Type B pancreatic cell (in vitro differentiated cells): ENCODE measurements at regions not wholly inside any gene's neighbourhood (a gene's known extent, or its start where the extent isn't known, plus 50 kb on each side); places are given as distances from the start of the nearest gene placed in this dataset.

ENCODE experiments used
- DNase-seq: peaks from one replicate; pipeline ENCODE4 v3.0.0; 2021; ENCODE audit warnings: mixed read lengths; ENCODE audit not compliant: unreplicated experiment; ENCODE audit errors: extremely low spot score
- H3K27ac Mint-ChIP-seq: 2 replicates; pipeline ENCODE4 v1.8.0; 2021; ENCODE audit warnings: mild to moderate bottlenecking, mixed read lengths
- H3K27me3 Mint-ChIP-seq: 2 replicates; pipeline ENCODE4 v1.8.0; 2021; ENCODE audit warnings: mixed read lengths
- H3K36me3 Mint-ChIP-seq: 2 replicates; pipeline ENCODE4 v1.8.0; 2021; ENCODE audit warnings: mixed read lengths
- H3K4me1 Mint-ChIP-seq: one replicate; pipeline ENCODE4 v1.8.0; 2021; ENCODE audit warnings: mixed read lengths; ENCODE audit not compliant: unreplicated experiment
- H3K4me3 Mint-ChIP-seq: 2 replicates; pipeline ENCODE4 v1.8.0; 2021; ENCODE audit warnings: mild to moderate bottlenecking, mixed read lengths
- H3K9me3 Mint-ChIP-seq: 2 replicates; pipeline ENCODE4 v1.8.0; 2021; ENCODE audit warnings: mixed read lengths
- TF ChIP-seq, protein P1 (sequence below): fragments of 200-600 bp; sonication (generic); conservative IDR thresholded peaks from 2 replicates; pipeline ENCODE4 v1.5.0; 2021; ENCODE audit warnings: antibody characterized with exemption, mild to moderate bottlenecking

DNA sequence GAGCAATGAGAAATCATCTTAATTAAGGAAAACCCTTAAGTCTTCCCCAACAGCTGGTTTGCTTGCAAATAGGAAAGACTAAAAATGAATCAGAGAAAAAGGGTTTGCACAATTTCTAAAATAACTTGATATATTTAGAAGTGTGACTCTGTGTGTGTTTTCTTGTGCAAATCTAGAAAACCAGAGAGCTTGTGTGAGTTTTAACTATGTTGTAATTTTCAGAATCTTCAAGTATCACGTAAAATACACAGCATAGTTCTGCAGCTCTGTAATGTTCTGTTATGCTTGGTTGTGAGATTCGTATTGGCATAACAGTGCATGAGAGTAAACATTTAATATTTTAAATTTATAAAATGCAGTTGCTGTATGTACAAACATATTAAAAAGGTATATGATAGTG lies 74.7 kb upstream of the GAP43 start:
- TF ChIP-seq, protein P1, sequence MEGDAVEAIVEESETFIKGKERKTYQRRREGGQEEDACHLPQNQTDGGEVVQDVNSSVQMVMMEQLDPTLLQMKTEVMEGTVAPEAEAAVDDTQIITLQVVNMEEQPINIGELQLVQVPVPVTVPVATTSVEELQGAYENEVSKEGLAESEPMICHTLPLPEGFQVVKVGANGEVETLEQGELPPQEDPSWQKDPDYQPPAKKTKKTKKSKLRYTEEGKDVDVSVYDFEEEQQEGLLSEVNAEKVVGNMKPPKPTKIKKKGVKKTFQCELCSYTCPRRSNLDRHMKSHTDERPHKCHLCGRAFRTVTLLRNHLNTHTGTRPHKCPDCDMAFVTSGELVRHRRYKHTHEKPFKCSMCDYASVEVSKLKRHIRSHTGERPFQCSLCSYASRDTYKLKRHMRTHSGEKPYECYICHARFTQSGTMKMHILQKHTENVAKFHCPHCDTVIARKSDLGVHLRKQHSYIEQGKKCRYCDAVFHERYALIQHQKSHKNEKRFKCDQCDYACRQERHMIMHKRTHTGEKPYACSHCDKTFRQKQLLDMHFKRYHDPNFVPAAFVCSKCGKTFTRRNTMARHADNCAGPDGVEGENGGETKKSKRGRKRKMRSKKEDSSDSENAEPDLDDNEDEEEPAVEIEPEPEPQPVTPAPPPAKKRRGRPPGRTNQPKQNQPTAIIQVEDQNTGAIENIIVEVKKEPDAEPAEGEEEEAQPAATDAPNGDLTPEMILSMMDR, result no peak
- Mint-ChIP-seq H3K36me3 (no peaks in the 10 kb centered on the region), H3K27me3 (no peaks in the 10 kb centered on the region), H3K27ac (no peak overlapping the region), H3K4me1 (peaks cover 19% of the 10 kb centered on the region), H3K4me3 (no peak overlapping the region), H3K9me3 (peaks cover 4% of the 10 kb centered on the region)
- no peak for DNase-seq

DNA sequence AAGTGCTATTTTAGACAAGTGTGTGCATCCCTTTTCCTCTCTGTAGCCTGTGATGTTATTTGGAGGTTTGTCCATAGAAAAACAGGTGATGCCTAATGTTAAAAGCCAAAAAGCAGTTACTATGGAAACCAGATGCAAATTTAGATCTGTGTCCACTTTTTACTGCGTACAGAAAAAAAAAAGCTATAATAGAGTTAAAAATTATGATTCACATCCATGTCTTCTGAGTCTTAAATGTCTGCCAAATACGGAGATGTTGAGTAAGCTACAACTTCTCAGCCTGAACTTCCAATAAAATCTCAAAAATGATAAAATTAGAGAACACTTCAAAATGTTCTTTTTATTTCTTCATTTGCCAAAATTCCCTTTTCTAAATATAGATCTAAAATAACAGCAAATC lies 74.2 kb upstream of the GAP43 start:
- Mint-ChIP-seq H3K4me3 (no peak overlapping the region), H3K27ac (no peak overlapping the region), H3K9me3 (peaks cover 4% of the 10 kb centered on the region), H3K27me3 (no peaks in the 10 kb centered on the region), H3K4me1 (peaks cover 19% of the 10 kb centered on the region), H3K36me3 (no peaks in the 10 kb centered on the region)
- TF ChIP-seq, protein P1, result no peak
- DNase-seq, result no peak

DNA sequence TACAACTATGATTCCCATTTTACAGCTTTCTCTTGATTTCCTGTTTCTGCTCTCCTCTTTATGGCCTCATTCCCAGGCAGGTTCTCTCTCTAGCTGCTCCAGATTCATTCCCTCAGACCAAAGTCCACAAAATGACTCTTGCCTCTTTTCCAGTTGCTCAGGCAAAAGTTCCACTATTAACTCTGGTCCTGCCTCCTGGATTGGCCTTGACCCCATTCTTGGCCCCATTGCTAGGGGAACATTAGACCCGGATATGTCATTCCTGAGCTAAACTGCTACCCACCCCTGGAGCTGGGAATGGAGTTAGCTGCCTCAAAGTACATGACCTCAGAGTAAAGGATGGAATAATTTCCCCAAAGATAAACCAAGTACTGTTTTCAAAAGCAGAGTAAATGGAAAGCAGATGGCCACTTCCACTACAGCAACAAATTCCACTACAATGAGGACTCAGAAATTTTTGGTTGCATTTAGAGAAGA lies 73.0 kb upstream of the GAP43 start:
- Mint-ChIP-seq H3K4me1 (peaks cover 19% of the 10 kb centered on the region), H3K27ac (peak overlapping the region; percentile 50), H3K27me3 (no peaks in the 10 kb centered on the region), H3K4me3 (peak overlapping the region; percentile 29), H3K36me3 (no peaks in the 10 kb centered on the region), H3K9me3 (peaks cover 4% of the 10 kb centered on the region)
- TF ChIP-seq, protein P1, result no peak
- no peak for DNase-seq

DNA sequence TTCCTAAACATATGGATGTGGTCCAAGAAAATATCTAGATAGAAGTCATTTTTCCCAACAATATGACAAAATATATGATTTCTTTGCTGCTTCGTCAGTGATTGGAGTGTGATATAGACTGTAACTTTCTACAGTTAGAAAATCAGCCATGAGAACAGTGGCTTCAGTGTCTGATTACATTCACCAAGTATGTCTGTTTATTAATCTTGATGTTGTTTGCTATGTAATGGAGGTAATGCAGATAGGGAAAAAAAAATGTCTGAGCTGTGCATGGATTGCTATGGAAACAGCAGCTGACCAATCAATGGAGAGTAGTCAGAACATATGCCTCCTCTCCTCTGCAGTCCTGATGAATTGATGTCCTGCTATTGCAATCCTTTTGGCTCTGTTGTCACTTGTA lies 72.3 kb upstream of the GAP43 start:
- TF ChIP-seq, protein P1, result no peak
- Mint-ChIP-seq H3K4me1 (peaks cover 19% of the 10 kb centered on the region), H3K27ac (peak overlapping the region; percentile 50), H3K27me3 (no peaks in the 10 kb centered on the region), H3K4me3 (no peak overlapping the region), H3K9me3 (peaks cover 4% of the 10 kb centered on the region), H3K36me3 (no peaks in the 10 kb centered on the region)
- DNase-seq, result no peak

DNA sequence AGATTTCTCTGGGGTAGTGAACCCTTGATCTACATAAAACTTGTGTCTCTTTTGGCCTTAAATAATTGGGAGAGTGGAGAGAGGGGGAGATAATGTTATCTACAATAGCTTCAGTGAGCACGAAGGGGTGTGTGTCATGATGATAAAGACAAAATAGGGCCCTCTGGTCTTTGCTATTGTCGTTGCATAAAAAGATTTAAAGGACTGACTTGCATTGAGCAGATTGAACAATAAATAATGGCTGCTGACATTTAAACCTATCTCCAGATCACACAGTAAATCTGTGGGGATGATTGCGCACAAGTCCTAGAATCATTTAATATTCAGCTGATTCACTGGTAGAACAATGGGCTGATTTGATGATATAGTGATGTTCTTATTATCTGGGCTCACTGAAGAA lies 71.3 kb upstream of the GAP43 start:
- no peak overlapping the region for H3K27ac Mint-ChIP-seq

More for the DNA sequence above, 71.3 kb upstream of the GAP43 start:
- H3K4me1 Mint-ChIP-seq, result peaks cover 19% of the 10 kb centered on the region
- H3K36me3 Mint-ChIP-seq, result no peaks in the 10 kb centered on the region
- peaks cover 4% of the 10 kb centered on the region for H3K9me3 Mint-ChIP-seq
- TF ChIP-seq, protein P1, result no peak
- H3K4me3 Mint-ChIP-seq, result no peak overlapping the region
- H3K27me3 Mint-ChIP-seq, result no peaks in the 10 kb centered on the region
- no peak for DNase-seq
